ENCODE measurements at regions not wholly inside any gene's neighbourhood (a gene's known extent, or its start where the extent isn't known, plus 50 kb on each side); places are given as distances from the start of the nearest gene placed in this dataset.

- TF ChIP-seq EP300 (IDR thresholded peaks at IDR 0.05) (no peak), CTCF (IDR thresholded peaks at IDR 0.05) (no peak), POLR2A (IDR thresholded peaks at IDR 0.05) (no peak), POLR2AphosphoS5 (IDR thresholded peaks at IDR 0.05) (no peak)
These were observed 134.7 kb upstream of the SMIM21 start for GRCh38 chr18:75562216-75562615.

All from suprapubic skin (tissue), 4 donors.